Thyroid gland (tissue), 4 donors: ENCODE measurements at regions not wholly inside any gene's neighbourhood (a gene's known extent, or its start where the extent isn't known, plus 50 kb on each side); places are given as distances from the start of the nearest gene placed in this dataset.

Experiments
- DNase-seq, 2 donors: peaks; one replicate each; pipeline ENCODE4 v3.0.0-alpha.2; 2019
- H3K27ac ChIP-seq, 3 donors: fragments of 200-600 bp; sonication (generic); 1 replicate in 2 of 3; 2 replicates in 1 of 3; pipeline ENCODE4 v1.5.1; 2016 to 2019; ENCODE audit warnings: mild to moderate bottlenecking in 1 of 3, moderate library complexity in 1 of 3
- H3K27me3 ChIP-seq: fragments of 200-600 bp; sonication (generic); one replicate; pipeline ENCODE4 v1.5.1; 2019
- H3K36me3 ChIP-seq, 2 donors: fragments of 200-600 bp; sonication (generic); one replicate each; pipeline ENCODE4 v1.5.1; 2016 to 2019
- H3K4me1 ChIP-seq, 2 donors: fragments of 200-600 bp; sonication (generic); one replicate each; pipeline ENCODE4 v1.5.1; 2017 to 2019
- H3K4me3 ChIP-seq, 3 donors: fragments of 200-600 bp; sonication (generic); replicated peaks in 1 of 3; 1 replicate in 2 of 3; 2 replicates in 1 of 3; pipeline ENCODE4 v1.5.1; 2016; ENCODE audit warnings: mild to moderate bottlenecking in 1 of 3
- H3K9me3 ChIP-seq: fragments of 200-600 bp; sonication (generic); one replicate; pipeline ENCODE4 v1.5.1; 2017
- POLR2A ChIP-seq, 2 donors: fragments of 450-650 bp; IDR thresholded peaks; one replicate each; pipeline ENCODE4 v1.6.1; 2017; ENCODE audit warnings: antibody characterized with exemption in 2 of 2, mild to moderate bottlenecking in 2 of 2, moderate library complexity in 1 of 2
- WGBS, 2 donors: methylation state at CpG; one replicate each; pipeline ENCODE4 v1.1.5; 2017; 5-methylcytosine and 5-hydroxymethylcytosine counted together
- intact Hi-C: fragments of 100-400 bp; cut with DNase I; formaldehyde crosslinking; loops from one replicate; pipeline ENCODE4 v1.15.1; 2023
- TF ChIP-seq, protein P1 (sequence below), 6 experiments: fragments of 200-600 bp in 3 of 6; fragments of 450-650 bp in 3 of 6; sonication (generic) in 3 of 6; IDR thresholded peaks; one replicate each; pipeline ENCODE4 v1.5.1; 2016 to 2019; ENCODE audit warnings: antibody characterized with exemption in 6 of 6, mild to moderate bottlenecking in 2 of 6, inconsistent platforms in 1 of 6, moderate library complexity in 1 of 6

DNA sequence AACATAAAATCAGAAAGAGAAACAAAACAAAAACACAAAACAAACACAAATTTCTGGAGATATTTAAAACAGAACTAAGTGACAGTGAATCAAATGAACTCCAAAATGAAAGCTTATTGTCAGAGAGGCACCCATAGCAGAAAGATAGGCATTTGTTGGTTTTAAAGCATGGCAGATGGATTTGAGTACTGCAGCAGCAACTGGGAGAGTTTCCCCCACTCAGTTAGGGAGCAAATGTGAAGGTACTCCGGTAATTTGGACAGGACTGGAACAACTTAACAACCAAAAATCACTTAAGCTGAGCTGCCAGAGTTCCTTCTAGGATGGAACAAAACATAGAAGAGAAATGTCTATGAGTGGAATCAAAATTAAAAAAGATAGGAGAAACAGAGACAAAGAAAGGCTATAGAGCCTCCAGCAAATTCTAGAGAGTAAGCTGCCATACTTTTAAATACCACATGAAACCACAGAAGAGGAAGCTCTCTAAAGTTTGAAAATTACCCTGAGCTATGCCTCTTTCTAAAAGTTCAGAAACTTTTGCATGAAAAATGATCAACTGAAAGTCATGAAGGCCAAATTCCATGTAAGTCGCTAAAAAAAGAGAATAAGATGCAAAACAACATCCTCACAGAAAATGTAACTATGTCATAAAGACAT is 1248.3 kb upstream of the USP15 start:
- intact Hi-C loops, result no loop called here
- H3K4me1 ChIP-seq, result no peaks in the 10 kb centered on the region
- H3K9me3 ChIP-seq, result no peaks in the 10 kb centered on the region
- TF ChIP-seq POLR2A (IDR thresholded peaks at IDR 0.05), result no peak
- TF ChIP-seq, protein P1, sequence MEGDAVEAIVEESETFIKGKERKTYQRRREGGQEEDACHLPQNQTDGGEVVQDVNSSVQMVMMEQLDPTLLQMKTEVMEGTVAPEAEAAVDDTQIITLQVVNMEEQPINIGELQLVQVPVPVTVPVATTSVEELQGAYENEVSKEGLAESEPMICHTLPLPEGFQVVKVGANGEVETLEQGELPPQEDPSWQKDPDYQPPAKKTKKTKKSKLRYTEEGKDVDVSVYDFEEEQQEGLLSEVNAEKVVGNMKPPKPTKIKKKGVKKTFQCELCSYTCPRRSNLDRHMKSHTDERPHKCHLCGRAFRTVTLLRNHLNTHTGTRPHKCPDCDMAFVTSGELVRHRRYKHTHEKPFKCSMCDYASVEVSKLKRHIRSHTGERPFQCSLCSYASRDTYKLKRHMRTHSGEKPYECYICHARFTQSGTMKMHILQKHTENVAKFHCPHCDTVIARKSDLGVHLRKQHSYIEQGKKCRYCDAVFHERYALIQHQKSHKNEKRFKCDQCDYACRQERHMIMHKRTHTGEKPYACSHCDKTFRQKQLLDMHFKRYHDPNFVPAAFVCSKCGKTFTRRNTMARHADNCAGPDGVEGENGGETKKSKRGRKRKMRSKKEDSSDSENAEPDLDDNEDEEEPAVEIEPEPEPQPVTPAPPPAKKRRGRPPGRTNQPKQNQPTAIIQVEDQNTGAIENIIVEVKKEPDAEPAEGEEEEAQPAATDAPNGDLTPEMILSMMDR (IDR thresholded peaks at IDR 0.05), result no peak
- no peak for DNase-seq
- no peak overlapping the region for H3K4me3 ChIP-seq
- 80 to 81% methylated on average over 2 of the region's 2 CpGs for WGBS, 2 donors
- no peak overlapping the region for H3K27ac ChIP-seq
- H3K27me3 ChIP-seq, result no peaks in the 10 kb centered on the region
- H3K36me3 ChIP-seq, result no peaks in the 10 kb centered on the region

DNA sequence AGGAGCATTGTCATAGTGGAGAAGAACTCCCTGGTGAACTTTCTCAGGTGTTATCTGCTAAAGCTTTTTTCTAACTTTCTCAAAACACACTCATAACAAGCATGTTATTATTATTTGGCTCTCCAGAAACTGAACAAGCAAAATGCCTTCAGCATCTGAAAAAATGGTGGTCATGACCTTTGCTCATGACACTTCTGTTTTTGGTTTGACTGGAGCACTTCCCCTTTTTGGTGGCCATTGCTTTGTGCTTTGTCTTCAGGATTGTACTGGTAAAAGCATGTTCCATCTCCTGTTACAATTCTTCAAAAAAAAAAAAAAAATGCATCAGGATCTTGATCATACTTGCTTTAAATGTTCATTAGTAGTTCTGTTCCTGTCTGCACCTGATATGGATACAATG is 1241.6 kb upstream of the USP15 start:
- TF ChIP-seq, protein P1 (IDR thresholded peaks at IDR 0.05), result no peak
- no peak for TF ChIP-seq POLR2A (IDR thresholded peaks at IDR 0.05)
- no peak for DNase-seq
- no peaks in the 10 kb centered on the region for H3K9me3 ChIP-seq
- intact Hi-C loops, result no loop called here
- H3K4me1 ChIP-seq, result no peaks in the 10 kb centered on the region
- H3K27ac ChIP-seq, result no peak overlapping the region
- no peaks in the 10 kb centered on the region for H3K36me3 ChIP-seq
- H3K4me3 ChIP-seq, result no peak overlapping the region
- no peaks in the 10 kb centered on the region for H3K27me3 ChIP-seq

DNA sequence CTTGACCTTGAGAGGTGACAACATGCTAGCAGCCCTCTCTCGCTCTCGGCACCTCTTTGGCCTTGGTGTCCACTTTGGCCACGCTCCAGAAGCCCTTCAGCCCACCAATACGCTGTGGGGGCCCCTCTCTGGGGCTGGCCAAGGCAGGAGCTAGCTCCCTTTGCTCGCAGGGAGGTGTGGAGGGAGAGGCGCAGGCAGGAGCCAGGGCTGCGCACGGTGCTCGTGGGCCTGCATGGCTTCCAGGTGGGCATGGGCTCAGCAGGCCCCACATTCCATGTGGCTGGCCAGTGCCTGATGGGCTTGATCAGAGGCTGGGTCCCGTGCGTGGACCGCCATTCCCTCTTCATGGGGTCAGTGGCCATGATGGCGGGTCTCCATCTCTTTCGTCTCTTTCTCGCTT is 1237.0 kb upstream of the USP15 start:
- 84 to 89% methylated on average over 13 to 15 of the region's 15 CpGs for WGBS, 2 donors
- no peak for DNase-seq
- Histone ChIP-seq H3K27ac (no peak overlapping the region), H3K36me3 (no peaks in the 10 kb centered on the region), H3K27me3 (no peaks in the 10 kb centered on the region), H3K4me3 (no peak overlapping the region), H3K4me1 (no peaks in the 10 kb centered on the region), H3K9me3 (no peaks in the 10 kb centered on the region)
- no peak for TF ChIP-seq POLR2A (IDR thresholded peaks at IDR 0.05)
- TF ChIP-seq, protein P1 (IDR thresholded peaks at IDR 0.05), result no peak
- intact Hi-C loops, result no loop called here

DNA sequence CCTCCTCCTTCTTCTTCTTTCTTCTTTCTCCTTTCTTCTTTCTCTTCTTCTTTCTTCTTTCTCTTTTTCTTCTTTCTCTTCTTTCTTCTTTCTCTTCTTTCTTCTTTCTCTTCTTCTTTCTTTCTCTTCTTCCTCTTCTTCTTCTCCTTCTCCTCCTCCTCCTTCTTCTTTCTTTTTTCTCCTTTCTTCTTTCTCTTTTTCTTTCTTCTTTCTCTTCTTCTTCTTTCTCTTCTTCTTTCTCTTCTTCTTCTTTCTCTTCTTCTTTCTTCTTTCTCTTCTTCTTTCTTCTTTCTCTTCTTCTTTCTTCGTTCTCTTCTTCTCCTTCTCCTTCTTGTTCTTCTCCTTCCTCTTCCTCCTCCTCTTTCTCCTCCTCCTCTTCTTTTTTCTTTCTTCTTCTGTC is 1230.7 kb upstream of the USP15 start:
- intact Hi-C loops, result no loop called here
- Histone ChIP-seq H3K27me3 (no peaks in the 10 kb centered on the region), H3K4me3 (no peak overlapping the region), H3K36me3 (no peaks in the 10 kb centered on the region), H3K4me1 (no peaks in the 10 kb centered on the region), H3K27ac (no peak overlapping the region), H3K9me3 (no peaks in the 10 kb centered on the region)
- TF ChIP-seq, protein P1 (IDR thresholded peaks at IDR 0.05), result no peak
- TF ChIP-seq POLR2A (IDR thresholded peaks at IDR 0.05), result no peak
- 77 to 80% methylated on average over 1 of the region's 1 CpG for WGBS, 2 donors
- DNase-seq, result no peak

DNA sequence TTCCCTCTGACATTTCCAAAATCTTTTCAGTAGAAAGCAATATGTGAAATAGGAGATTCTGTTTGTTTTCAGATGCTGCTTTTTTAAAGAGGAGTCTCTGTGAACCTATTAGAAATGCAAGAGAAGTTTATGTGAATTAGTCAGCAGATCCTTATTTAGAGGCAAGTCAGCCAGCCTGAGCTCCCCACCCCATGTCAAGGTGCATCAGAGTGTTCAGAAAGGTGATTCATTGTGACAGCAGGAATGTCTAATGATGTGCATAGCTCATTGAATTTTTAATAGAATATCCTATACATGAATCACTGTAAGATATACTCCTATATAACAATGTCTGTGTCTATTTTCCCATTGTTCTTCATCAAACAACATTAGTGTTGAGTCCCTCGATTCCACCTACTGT is 1222.4 kb upstream of the USP15 start:
- Histone ChIP-seq H3K4me1 (no peaks in the 10 kb centered on the region), H3K4me3 (no peak overlapping the region), H3K9me3 (no peaks in the 10 kb centered on the region), H3K27ac (no peak overlapping the region), H3K36me3 (no peaks in the 10 kb centered on the region), H3K27me3 (no peaks in the 10 kb centered on the region)
- WGBS, 2 donors, result 85 to 87% methylated on average over 1 of the region's 1 CpG
- intact Hi-C loops, result no loop called here
- DNase-seq, result no peak
- TF ChIP-seq, protein P1 (IDR thresholded peaks at IDR 0.05), result no peak
- no peak for TF ChIP-seq POLR2A (IDR thresholded peaks at IDR 0.05)
